ENCODE measurements at regions not wholly inside any gene's neighbourhood (a gene's known extent, or its start where the extent isn't known, plus 50 kb on each side); places are given as distances from the start of the nearest gene placed in this dataset.

- TF ChIP-seq, protein P1, sequence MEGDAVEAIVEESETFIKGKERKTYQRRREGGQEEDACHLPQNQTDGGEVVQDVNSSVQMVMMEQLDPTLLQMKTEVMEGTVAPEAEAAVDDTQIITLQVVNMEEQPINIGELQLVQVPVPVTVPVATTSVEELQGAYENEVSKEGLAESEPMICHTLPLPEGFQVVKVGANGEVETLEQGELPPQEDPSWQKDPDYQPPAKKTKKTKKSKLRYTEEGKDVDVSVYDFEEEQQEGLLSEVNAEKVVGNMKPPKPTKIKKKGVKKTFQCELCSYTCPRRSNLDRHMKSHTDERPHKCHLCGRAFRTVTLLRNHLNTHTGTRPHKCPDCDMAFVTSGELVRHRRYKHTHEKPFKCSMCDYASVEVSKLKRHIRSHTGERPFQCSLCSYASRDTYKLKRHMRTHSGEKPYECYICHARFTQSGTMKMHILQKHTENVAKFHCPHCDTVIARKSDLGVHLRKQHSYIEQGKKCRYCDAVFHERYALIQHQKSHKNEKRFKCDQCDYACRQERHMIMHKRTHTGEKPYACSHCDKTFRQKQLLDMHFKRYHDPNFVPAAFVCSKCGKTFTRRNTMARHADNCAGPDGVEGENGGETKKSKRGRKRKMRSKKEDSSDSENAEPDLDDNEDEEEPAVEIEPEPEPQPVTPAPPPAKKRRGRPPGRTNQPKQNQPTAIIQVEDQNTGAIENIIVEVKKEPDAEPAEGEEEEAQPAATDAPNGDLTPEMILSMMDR (IDR thresholded peaks at IDR 0.05): no peak
- TF ChIP-seq POLR2A (IDR thresholded peaks at IDR 0.05): no peak
Observed at GRCh38 chr5:44183753-44184152, 205.5 kb downstream of the FGF10 start.

Measured in Peyer's patch (tissue), 4 donors.